HCT116 (cell line): ENCODE measurements at regions not wholly inside any gene's neighbourhood (a gene's known extent, or its start where the extent isn't known, plus 50 kb on each side); places are given as distances from the start of the nearest gene placed in this dataset.

ENCODE experiments used
- ATAC-seq: fragments of 200-7000 bp; cut with Tn5 transposase; 2 replicates; pipeline ENCODE4 v1.9.1; 2020; ENCODE audit warnings: mild to moderate bottlenecking, moderate library complexity
- BruUV-seq: library from RNA; stranded (reverse); fragments of 400-500 nt; replicated peaks from 2 replicates; lab custom pipeline; 2021; lab: Mats Ljungman, UMichigan
- CTCF ChIA-PET: fragments of 300-600 bp; sonication (Branson Sonifier 250); formaldehyde crosslinking; loops from one replicate; lab custom pipeline; 2021; ENCODE audit warnings: antibody characterized with exemption; lab: Charles Lee
- POLR2A ChIA-PET: fragments of 300-600, 350-600 bp; sonication (Branson Sonifier 250); formaldehyde crosslinking; loops from one replicate; lab custom pipeline; 2021; ENCODE audit warnings: antibody characterized with exemption; lab: Charles Lee
- RAD21 ChIA-PET, 2 experiments: fragments of 300-600 bp; sonication (Branson Sonifier 250); formaldehyde crosslinking; loops; one replicate each; lab custom pipeline; 2023; ENCODE audit warnings: low total read pairs in 2 of 2; ENCODE audit not compliant: uncharacterized antibody in 2 of 2, unreplicated experiment in 2 of 2, low non-redundant PET in 1 of 2; lab: Charles Lee
- DNase-seq: peaks from one replicate; pipeline ENCODE4 v3.0.0-alpha.2; 2010; ENCODE audit warnings: low read depth, low spot score
- H2AFZ ChIP-seq: fragments of 200-600 bp; shearing (Covaris generic), sonication (generic); 2 replicates; pipeline ENCODE4 v1.6.1; 2017; ENCODE audit warnings: low read depth, mixed run types, mixed read lengths, antibody characterized with exemption, low read length; ENCODE audit not compliant: poor library complexity, severe bottlenecking
- H3K27ac ChIP-seq: 2 replicates; pipeline ENCODE4 v1.5.1; 2012; ENCODE audit warnings: low read depth, low read length
- H3K27me3 ChIP-seq: fragments of 200-600 bp; sonication (generic); 2 replicates; pipeline ENCODE4 v1.6.1; 2016; ENCODE audit warnings: mixed run types, low read length, mixed read lengths; ENCODE audit not compliant: insufficient read depth
- H3K36me3 ChIP-seq, 2 experiments: fragments of 200-500 bp in 1 of 2; fragments of 200-600 bp in 1 of 2; sonication (Bioruptor generic) in 1 of 2; sonication (generic) in 1 of 2; 2 replicates each; pipeline versions ENCODE4 v1.5.1 to v1.6.1; 2014 to 2016; ENCODE audit warnings: low read length in 2 of 2, inconsistent platforms in 1 of 2, mixed read lengths in 1 of 2, mixed run types in 1 of 2; ENCODE audit not compliant: insufficient read depth in 2 of 2, control insufficient read depth in 1 of 2
- H3K4me1 ChIP-seq, 2 experiments: fragments of 200-600 bp in 1 of 2; sonication (generic) in 1 of 2; 2 replicates each; pipeline versions ENCODE4 v1.5.1 to v1.6.1; 2012 to 2017; ENCODE audit warnings: low read length in 2 of 2, inconsistent platforms in 1 of 2, mild to moderate bottlenecking in 1 of 2, mixed read lengths in 1 of 2, mixed run types in 1 of 2, moderate library complexity in 1 of 2; ENCODE audit not compliant: insufficient read depth in 2 of 2, control insufficient read depth in 1 of 2
- H3K4me2 ChIP-seq: fragments of 200-600 bp; sonication (generic); 2 replicates; pipeline ENCODE4 v1.6.1; 2017; ENCODE audit warnings: mixed run types, low read length, mixed read lengths
- H3K4me3 ChIP-seq, 2 experiments: fragments of 200-600 bp in 1 of 2; sonication (generic) in 1 of 2; replicated peaks in 1 of 2; 2 replicates each; pipeline ENCODE4 v1.5.1; 2011 to 2016; ENCODE audit warnings: low read length in 2 of 2, control low read depth in 1 of 2, low read depth in 1 of 2, mild to moderate bottlenecking in 1 of 2, mixed read lengths in 1 of 2, mixed run types in 1 of 2
- H3K79me2 ChIP-seq: fragments of 200-600 bp; sonication (generic); 2 replicates; pipeline ENCODE4 v1.6.1; 2017; ENCODE audit warnings: mild to moderate bottlenecking, mixed run types, low read length, moderate library complexity, mixed read lengths; ENCODE audit not compliant: insufficient read depth
- H3K9ac ChIP-seq: fragments of 200-600 bp; sonication (generic); 2 replicates; pipeline ENCODE4 v1.6.1; 2016; ENCODE audit warnings: low read length, mixed read lengths
- H3K9me2 ChIP-seq: fragments of 200-600 bp; sonication (generic), shearing (Covaris generic); 2 replicates; pipeline ENCODE4 v1.6.1; 2017; ENCODE audit warnings: mixed run types, mild to moderate bottlenecking, moderate library complexity; ENCODE audit not compliant: insufficient read depth
- H3K9me3 ChIP-seq, 2 experiments: fragments of 200-500 bp in 1 of 2; fragments of 200-600 bp in 1 of 2; sonication (Bioruptor generic) in 1 of 2; sonication (generic) in 1 of 2; 2 replicates each; pipeline ENCODE4 v1.6.1; 2014 to 2017; ENCODE audit warnings: low read length in 2 of 2, mixed read lengths in 2 of 2, inconsistent platforms in 1 of 2, low read depth in 1 of 2, mild to moderate bottlenecking in 1 of 2, mixed run types in 1 of 2, moderate library complexity in 1 of 2; ENCODE audit not compliant: control insufficient read depth in 1 of 2, insufficient read depth in 1 of 2
- H4K20me1 ChIP-seq: fragments of 200-600 bp; sonication (generic), shearing (Covaris generic); 2 replicates; pipeline ENCODE4 v1.6.1; 2017; ENCODE audit warnings: mixed run types, mild to moderate bottlenecking, moderate library complexity; ENCODE audit not compliant: insufficient read depth
- CTCF ChIP-seq, 3 experiments: fragments of 200-600 bp in 1 of 3; sonication (generic) in 1 of 3; IDR thresholded peaks in 2 of 3; conservative IDR thresholded peaks in 1 of 3; 2 replicates each; pipeline ENCODE4 v1.5.1; 2012 to 2017; ENCODE audit warnings: low read depth in 2 of 3, low read length in 2 of 3, antibody characterized with exemption in 1 of 3, borderline replicate concordance in 1 of 3, control low read depth in 1 of 3, mild to moderate bottlenecking in 1 of 3, mixed read lengths in 1 of 3, mixed run types in 1 of 3, moderate library complexity in 1 of 3; ENCODE audit not compliant: insufficient read depth in 1 of 3
- ELF1 ChIP-seq: IDR thresholded peaks from 2 replicates; pipeline ENCODE4 v1.6.1; 2012; ENCODE audit warnings: low read depth, borderline replicate concordance
- EZH2phosphoT487 ChIP-seq: fragments of 200-600 bp; IDR thresholded peaks from 2 replicates; pipeline ENCODE4 v1.6.1; 2018; ENCODE audit warnings: antibody characterized with exemption, borderline replicate concordance
- FOSL1 ChIP-seq: IDR thresholded peaks from 2 replicates; pipeline ENCODE4 v1.6.1; 2012; ENCODE audit warnings: low read depth
- POLR2A ChIP-seq: IDR thresholded peaks from 2 replicates; pipeline ENCODE4 v1.7.0; 2011; ENCODE audit warnings: borderline replicate concordance; ENCODE audit not compliant: insufficient read depth, insufficient read length; ENCODE audit errors: extremely low read depth
- REST ChIP-seq: IDR thresholded peaks from 2 replicates; pipeline ENCODE4 v1.6.1; 2012; ENCODE audit warnings: low read depth
- SIN3A ChIP-seq: IDR thresholded peaks from 2 replicates; pipeline ENCODE4 v1.6.1; 2012; ENCODE audit warnings: low read depth
- SP1 ChIP-seq: IDR thresholded peaks from 2 replicates; pipeline ENCODE4 v1.6.1; 2012; ENCODE audit warnings: low read depth
- YY1 ChIP-seq: IDR thresholded peaks from 2 replicates; pipeline ENCODE4 v1.6.1; 2011; ENCODE audit warnings: low read length, low read depth, moderate library complexity, mild to moderate bottlenecking; ENCODE audit not compliant: insufficient replicate concordance; ENCODE audit errors: extremely low read depth
- ZFX ChIP-seq: fragments of 450-650 bp; IDR thresholded peaks from 2 replicates; pipeline ENCODE4 v1.6.1; 2017
- intact Hi-C: fragments of 100-400 bp; cut with micrococcal nuclease; formaldehyde crosslinking; loops from 2 replicates; pipeline ENCODE4 v1.10.0; 2022

- Histone ChIP-seq H3K4me1 (no peaks in the 10 kb centered on the region), H3K79me2 (no peaks in the 10 kb centered on the region), H3K27ac (no peak overlapping the region), H2AFZ (no peak overlapping the region), H3K9ac (no peak overlapping the region), H3K4me3 (no peak overlapping the region), H3K36me3 (no peaks in the 10 kb centered on the region), H3K27me3 (no peaks in the 10 kb centered on the region), H3K9me2 (no peaks in the 10 kb centered on the region), H3K9me3 (no peaks in the 10 kb centered on the region), H4K20me1 (no peaks in the 10 kb centered on the region; the same call in 1 of the 2 replicates), H3K4me2 (no peak overlapping the region)
- no TSS peak for BruUV-seq
- DNase-seq, result no peak
- TF ChIP-seq ZFX (no peak), CTCF (IDR thresholded peaks at IDR 0.05 in 2 of 3, conservative IDR thresholded peaks at IDR 0.05 in 1 of 3; ENCODE audit: borderline replicate concordance in 1 of 3, insufficient read depth in 1 of 3, low read depth in 2 of 3, low read length in 2 of 3) (no peak), YY1 (no peak), FOSL1 (no peak), SIN3A (no peak), ELF1 (no peak), POLR2A (no peak), REST (no peak), SP1 (no peak), EZH2phosphoT487 (no peak)
- ChIA-PET CTCF (no interaction called here), RAD21 (no interaction called here), POLR2A (no interaction called here)
- ATAC-seq, result no peak
- intact Hi-C loops, result no loop called here
These were observed 260.2 kb upstream of the CPEB2 start for GRCh38 chr4:14742054-14742453.
